ENCODE measurements at regions not wholly inside any gene's neighbourhood (a gene's known extent, or its start where the extent isn't known, plus 50 kb on each side); places are given as distances from the start of the nearest gene placed in this dataset.
"Not testable (repeated sequence)": the region's sequence is repeated elsewhere in the genome, so short reads cannot be mapped to it uniquely, and the experiment has no call there.

DNA sequence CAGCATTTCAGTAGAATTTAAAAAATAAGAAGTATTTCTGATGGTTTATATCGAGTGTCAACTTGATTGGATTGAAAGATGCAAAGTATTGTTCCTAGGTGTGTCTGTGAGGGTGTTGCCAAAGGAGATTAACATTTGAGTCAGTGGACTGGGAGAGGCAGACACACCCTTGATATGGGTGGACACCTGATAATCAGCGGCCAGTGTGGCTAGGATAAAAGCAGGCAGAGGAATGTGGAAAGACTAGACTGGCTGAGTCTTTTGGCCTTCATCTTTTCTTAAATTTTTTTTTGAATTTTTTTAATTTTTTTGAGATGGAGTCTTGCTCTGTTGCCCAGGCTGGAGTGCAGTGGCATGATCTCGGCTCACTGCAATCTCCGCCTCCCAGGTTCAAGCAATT lies 582.0 kb downstream of the STIM2 start:
- TF ChIP-seq ZNF331 (CRISPR knock-in tag; IDR thresholded peaks at IDR 0.05; ENCODE audit: low read depth); STAT1 (IDR thresholded peaks at IDR 0.05; ENCODE audit: unreplicated experiment); EZH2 (IDR thresholded peaks at IDR 0.05; ENCODE audit: low read depth, unreplicated experiment); CREB1 (CRISPR knock-in tag; IDR thresholded peaks at IDR 0.05; ENCODE audit: low read depth): not testable (repeated sequence)
- TF ChIP-seq, protein P1, sequence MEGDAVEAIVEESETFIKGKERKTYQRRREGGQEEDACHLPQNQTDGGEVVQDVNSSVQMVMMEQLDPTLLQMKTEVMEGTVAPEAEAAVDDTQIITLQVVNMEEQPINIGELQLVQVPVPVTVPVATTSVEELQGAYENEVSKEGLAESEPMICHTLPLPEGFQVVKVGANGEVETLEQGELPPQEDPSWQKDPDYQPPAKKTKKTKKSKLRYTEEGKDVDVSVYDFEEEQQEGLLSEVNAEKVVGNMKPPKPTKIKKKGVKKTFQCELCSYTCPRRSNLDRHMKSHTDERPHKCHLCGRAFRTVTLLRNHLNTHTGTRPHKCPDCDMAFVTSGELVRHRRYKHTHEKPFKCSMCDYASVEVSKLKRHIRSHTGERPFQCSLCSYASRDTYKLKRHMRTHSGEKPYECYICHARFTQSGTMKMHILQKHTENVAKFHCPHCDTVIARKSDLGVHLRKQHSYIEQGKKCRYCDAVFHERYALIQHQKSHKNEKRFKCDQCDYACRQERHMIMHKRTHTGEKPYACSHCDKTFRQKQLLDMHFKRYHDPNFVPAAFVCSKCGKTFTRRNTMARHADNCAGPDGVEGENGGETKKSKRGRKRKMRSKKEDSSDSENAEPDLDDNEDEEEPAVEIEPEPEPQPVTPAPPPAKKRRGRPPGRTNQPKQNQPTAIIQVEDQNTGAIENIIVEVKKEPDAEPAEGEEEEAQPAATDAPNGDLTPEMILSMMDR (conservative IDR thresholded peaks at IDR 0.05; ENCODE audit: low read depth in 2 of 2), result not testable (repeated sequence)
- TF ChIP-seq, protein P2, sequence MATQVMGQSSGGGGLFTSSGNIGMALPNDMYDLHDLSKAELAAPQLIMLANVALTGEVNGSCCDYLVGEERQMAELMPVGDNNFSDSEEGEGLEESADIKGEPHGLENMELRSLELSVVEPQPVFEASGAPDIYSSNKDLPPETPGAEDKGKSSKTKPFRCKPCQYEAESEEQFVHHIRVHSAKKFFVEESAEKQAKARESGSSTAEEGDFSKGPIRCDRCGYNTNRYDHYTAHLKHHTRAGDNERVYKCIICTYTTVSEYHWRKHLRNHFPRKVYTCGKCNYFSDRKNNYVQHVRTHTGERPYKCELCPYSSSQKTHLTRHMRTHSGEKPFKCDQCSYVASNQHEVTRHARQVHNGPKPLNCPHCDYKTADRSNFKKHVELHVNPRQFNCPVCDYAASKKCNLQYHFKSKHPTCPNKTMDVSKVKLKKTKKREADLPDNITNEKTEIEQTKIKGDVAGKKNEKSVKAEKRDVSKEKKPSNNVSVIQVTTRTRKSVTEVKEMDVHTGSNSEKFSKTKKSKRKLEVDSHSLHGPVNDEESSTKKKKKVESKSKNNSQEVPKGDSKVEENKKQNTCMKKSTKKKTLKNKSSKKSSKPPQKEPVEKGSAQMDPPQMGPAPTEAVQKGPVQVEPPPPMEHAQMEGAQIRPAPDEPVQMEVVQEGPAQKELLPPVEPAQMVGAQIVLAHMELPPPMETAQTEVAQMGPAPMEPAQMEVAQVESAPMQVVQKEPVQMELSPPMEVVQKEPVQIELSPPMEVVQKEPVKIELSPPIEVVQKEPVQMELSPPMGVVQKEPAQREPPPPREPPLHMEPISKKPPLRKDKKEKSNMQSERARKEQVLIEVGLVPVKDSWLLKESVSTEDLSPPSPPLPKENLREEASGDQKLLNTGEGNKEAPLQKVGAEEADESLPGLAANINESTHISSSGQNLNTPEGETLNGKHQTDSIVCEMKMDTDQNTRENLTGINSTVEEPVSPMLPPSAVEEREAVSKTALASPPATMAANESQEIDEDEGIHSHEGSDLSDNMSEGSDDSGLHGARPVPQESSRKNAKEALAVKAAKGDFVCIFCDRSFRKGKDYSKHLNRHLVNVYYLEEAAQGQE (IDR thresholded peaks at IDR 0.05; ENCODE audit: unreplicated experiment), result not testable (repeated sequence)
